GM18505 (cell line): ENCODE measurements at regions not wholly inside any gene's neighbourhood (a gene's known extent, or its start where the extent isn't known, plus 50 kb on each side); places are given as distances from the start of the nearest gene placed in this dataset.

Experiments used
- ATAC-seq: cut with Tn5 transposase; IDR thresholded peaks from one replicate; pipeline ENCODE4 v1.9.1; 2021; ENCODE audit not compliant: unreplicated experiment
- POLR2A ChIP-seq: IDR thresholded peaks from 4 replicates; pipeline ENCODE4 v1.6.1; 2011; ENCODE audit warnings: borderline replicate concordance; ENCODE audit not compliant: insufficient read depth, insufficient read length; ENCODE audit errors: extremely low read depth

- no peak for ATAC-seq
- no peak for TF ChIP-seq POLR2A
These were observed 196.3 kb upstream of the FOXD3 start for GRCh38 chr1:63126104-63126503.

DNA sequence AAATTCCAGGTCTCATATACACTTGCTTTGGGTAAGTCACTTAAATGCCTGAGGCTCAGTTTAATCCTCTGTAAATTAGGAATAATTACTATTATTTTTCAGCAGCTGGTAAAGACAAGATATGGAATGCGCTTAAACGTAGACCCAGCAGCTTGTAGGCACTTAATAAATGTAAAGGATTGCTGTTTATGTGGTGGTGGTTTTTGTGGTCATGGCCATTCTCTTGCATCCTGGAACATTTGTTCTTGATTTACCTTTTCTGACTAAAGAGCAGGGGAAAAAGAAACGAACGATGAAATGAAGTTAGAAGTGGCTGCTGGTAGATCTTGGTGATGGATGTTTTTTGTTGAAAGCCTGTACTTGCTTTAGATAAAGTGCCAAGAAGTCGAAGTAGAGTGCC is 195.0 kb upstream of the FOXD3 start:
- ATAC-seq: no peak
- TF ChIP-seq POLR2A: no peak

GRCh38 chr1:63128556-63128955 is 193.8 kb upstream of the FOXD3 start:
- ATAC-seq: no peak

GRCh38 chr1:63129184-63129583 is 193.2 kb upstream of the FOXD3 start:
- ATAC-seq: no peak
- TF ChIP-seq POLR2A: no peak

More at GRCh38 chr1:63128556-63128955, 193.8 kb upstream of the FOXD3 start:
- TF ChIP-seq POLR2A: no peak

DNA sequence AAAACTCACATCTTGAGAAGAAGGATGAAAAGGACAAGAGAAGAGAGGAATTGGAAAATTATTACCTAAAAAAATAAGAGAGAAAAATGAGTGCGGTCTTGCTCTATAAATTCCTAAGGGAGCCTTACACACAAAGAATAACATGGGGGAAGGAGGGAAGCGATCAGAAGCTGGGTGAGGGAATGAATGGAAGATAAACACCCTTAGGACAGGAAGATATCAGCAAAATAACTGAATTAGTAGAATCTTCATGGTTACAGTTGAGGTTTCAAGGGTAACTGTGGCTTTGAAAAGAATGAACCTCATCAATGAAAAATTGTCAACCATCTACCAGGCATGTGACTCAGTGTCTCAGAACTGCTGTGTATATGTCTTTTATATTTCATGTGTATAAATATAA is 192.5 kb upstream of the FOXD3 start:
- ATAC-seq: no peak
- TF ChIP-seq POLR2A: no peak

- ATAC-seq: no peak
- TF ChIP-seq POLR2A: no peak
These were observed 187.7 kb upstream of the FOXD3 start for GRCh38 chr1:63134501-63135173.

GRCh38 chr1:63135174-63135512 is 187.2 kb upstream of the FOXD3 start:
- ATAC-seq: no peak
- TF ChIP-seq POLR2A: no peak

DNA sequence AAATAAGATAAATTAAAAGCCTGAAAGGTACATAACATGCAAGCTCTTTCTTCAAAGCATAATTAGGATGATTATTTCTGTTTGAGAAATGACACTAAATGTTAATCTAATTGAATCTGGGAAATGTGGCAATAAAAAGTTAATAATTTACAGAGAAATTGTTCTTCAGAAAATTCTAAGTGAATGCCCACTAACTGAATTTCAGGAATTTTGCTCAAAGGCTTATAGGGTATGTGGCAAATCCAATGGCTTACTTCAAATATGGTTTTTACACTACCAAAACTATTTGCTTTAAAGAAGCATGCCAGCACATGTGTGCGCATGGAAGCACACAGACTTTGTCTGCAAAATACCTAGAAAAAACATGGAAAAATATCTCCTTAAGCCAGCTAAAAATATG is 186.6 kb upstream of the FOXD3 start:
- no peak for TF ChIP-seq POLR2A
- no peak for ATAC-seq

- no peak for ATAC-seq
- no peak for TF ChIP-seq POLR2A
These were observed 180.4 kb upstream of the FOXD3 start for GRCh38 chr1:63142001-63142400.

DNA sequence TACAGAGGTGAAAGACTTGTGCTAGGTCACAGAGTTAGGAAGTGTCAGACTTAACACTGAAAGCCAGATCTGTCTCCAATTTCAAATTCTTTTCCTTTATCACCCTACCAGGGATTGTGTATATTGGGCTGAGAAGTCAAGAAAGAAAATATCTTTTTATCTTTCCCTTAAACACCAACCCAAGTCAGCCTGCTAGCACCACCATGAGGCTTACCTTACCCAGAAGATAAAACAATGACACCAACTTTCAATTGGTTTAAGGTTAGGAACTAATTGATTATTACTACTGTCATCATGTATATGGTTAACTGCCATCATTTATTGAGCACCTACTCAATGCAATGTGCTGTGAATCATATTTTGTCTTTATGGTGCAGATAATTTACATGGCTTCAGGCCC is 178.9 kb upstream of the FOXD3 start:
- ATAC-seq: no peak
- no peak for TF ChIP-seq POLR2A

DNA sequence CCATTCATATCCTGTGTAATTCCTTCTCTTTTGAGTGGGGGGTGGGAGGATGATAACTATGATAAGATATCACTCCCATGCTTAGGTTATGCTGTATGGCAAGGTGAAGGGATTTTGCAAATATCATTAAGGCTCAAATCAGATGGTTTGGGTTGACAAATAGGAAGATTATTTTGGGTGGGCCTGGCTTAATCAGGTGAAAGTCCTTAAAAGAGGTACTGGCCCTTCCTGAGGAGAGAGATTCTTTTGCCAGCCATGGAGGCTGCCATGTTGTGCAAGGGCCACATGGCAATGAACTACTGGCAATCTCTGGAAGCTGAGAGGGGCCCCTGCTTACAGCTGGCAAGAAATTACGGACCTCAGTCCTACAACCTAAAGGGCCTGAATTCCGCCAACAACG is 174.6 kb upstream of the FOXD3 start:
- no peak for TF ChIP-seq POLR2A
- no peak for ATAC-seq

GRCh38 chr1:63148825-63149645 is 173.3 kb upstream of the FOXD3 start:
- TF ChIP-seq POLR2A: no peak
- ATAC-seq: no peak

- TF ChIP-seq POLR2A: no peak
- no peak for ATAC-seq
These were observed 169.8 kb upstream of the FOXD3 start for GRCh38 chr1:63152572-63152971.

- TF ChIP-seq POLR2A: no peak
- no peak for ATAC-seq
These were observed 166.9 kb upstream of the FOXD3 start for GRCh38 chr1:63155437-63155836.

DNA sequence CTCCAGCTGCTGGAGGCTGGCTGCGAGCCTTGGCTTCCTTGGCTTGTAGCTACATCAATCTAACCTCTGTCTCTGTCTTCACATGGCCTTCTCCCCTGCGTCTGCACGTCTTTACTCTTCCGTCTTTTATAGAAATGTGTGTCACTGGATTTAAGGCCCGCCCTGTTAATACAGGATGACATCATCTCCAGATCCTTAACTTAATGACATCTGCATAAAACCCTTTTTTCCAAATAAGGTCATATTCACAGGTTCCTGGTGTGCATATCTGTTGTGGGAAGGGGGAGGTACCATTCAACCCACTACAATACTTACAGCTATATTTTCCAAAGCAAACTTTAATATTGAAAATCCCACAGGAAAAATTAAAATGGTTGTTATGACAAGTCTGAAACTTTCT is 165.3 kb upstream of the FOXD3 start:
- TF ChIP-seq POLR2A: no peak
- no peak for ATAC-seq

DNA sequence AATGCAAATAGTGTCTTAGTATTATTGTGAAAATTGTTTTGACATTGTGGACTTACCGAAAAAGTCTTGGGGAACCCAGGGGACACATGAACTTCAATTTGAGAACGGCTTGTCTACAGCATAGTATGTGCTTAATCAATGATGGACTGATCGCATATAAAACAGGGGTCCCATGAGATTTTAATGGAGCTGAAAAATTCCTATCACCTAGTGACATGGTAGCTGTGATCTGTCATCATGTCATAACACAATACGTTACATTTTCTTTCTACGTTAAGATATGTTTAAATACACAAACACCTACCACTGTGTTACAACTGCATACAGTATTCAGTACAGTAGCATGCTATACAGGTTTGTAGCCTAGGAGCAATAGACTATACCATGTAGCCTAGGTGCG is 153.3 kb upstream of the FOXD3 start:
- no peak for ATAC-seq
- TF ChIP-seq POLR2A: no peak
